ENCODE measurements at regions not wholly inside any gene's neighbourhood (a gene's known extent, or its start where the extent isn't known, plus 50 kb on each side); places are given as distances from the start of the nearest gene placed in this dataset.

GRCh38 chr11:10920205-10920604, 62.4 kb upstream of the ZBED5 start:
- Histone ChIP-seq H3K27me3 (ENCODE audit: control insufficient read depth, insufficient read depth, low read length) (no peaks in the 10 kb centered on the region), H3K36me3 (ENCODE audit: control insufficient read depth, insufficient read depth, low read length) (no peaks in the 10 kb centered on the region), H3K4me3 (ENCODE audit: low read depth, low read length) (no peak overlapping the region)
- ChIA-PET POLR2A (interaction anchor here (1.0 kb wide), 1 partner anchor 111 kb away, joined by 3 read pairs; no protein-coding TSS in a partner anchor), CTCF (interaction anchor here (1.0 to 1.2 kb wide), 2 partner anchors 10 to 14 kb away, joined by 3 to 4 read pairs; no protein-coding TSS in a partner anchor)
- no peak for DNase-seq (ENCODE audit: low read depth)
- TF ChIP-seq CTCF (IDR thresholded peaks at IDR 0.05; ENCODE audit: insufficient read depth, low read depth, low read length) = no peak

GRCh38 chr11:10918698-10919097, 60.8 kb upstream of the ZBED5 start:
- H3K27me3 ChIP-seq (ENCODE audit: control insufficient read depth, insufficient read depth, low read length) = no peaks in the 10 kb centered on the region
- no peaks in the 10 kb centered on the region for H3K36me3 ChIP-seq (ENCODE audit: control insufficient read depth, insufficient read depth, low read length)
- no peak for DNase-seq (ENCODE audit: low read depth)
- ChIA-PET CTCF (no interaction called here), POLR2A (interaction anchor here (0.6 to 1.3 kb wide), 2 partner anchors 11 to 110 kb away, joined by 3 to 5 read pairs; partner anchors contain the start of gene EIF4G2)
- no peak overlapping the region for H3K4me3 ChIP-seq (ENCODE audit: low read depth, low read length)
- TF ChIP-seq CTCF (IDR thresholded peaks at IDR 0.05; ENCODE audit: insufficient read depth, low read depth, low read length) = no peak

DNA sequence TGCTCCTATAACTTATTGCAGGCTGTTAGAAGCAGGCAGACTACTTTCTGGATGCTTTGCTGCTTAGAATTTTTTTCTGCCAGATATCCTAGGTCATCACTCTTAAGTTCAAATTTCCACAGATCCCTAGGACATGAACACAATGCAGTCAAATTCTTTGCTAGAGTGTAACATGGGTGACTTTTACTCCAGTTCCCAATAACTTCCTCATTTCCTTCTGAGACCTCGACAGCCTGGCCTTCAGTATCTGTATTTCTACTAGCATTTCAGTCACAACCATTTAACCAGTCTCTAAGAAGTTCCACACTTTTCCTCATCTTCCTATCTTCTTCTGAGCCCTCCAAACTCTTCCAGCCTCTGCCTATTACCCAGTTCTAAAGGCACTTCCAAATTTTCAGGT, 60.4 kb upstream of the ZBED5 start:
- no peak overlapping the region for H3K4me3 ChIP-seq (ENCODE audit: low read depth, low read length)
- H3K27me3 ChIP-seq (ENCODE audit: control insufficient read depth, insufficient read depth, low read length) = no peaks in the 10 kb centered on the region
- POLR2A ChIA-PET = interaction anchor here (1.3 kb wide), 1 partner anchor 109 kb away, joined by 5 read pairs; the partner anchor contains the start of gene EIF4G2
- CTCF ChIA-PET = no interaction called here
- TF ChIP-seq CTCF (IDR thresholded peaks at IDR 0.05; ENCODE audit: insufficient read depth, low read depth, low read length) = no peak
- H3K36me3 ChIP-seq (ENCODE audit: control insufficient read depth, insufficient read depth, low read length) = no peaks in the 10 kb centered on the region
- DNase-seq (ENCODE audit: low read depth) = no peak

GRCh38 chr11:10917802-10918201, 59.9 kb upstream of the ZBED5 start:
- no peak for DNase-seq (ENCODE audit: low read depth)
- Histone ChIP-seq H3K4me3 (ENCODE audit: low read depth, low read length) (no peak overlapping the region), H3K36me3 (ENCODE audit: control insufficient read depth, insufficient read depth, low read length) (no peaks in the 10 kb centered on the region), H3K27me3 (ENCODE audit: control insufficient read depth, insufficient read depth, low read length) (no peaks in the 10 kb centered on the region)
- no peak for TF ChIP-seq CTCF (IDR thresholded peaks at IDR 0.05; ENCODE audit: insufficient read depth, low read depth, low read length)
- ChIA-PET POLR2A (interaction anchor here (1.3 kb wide), 1 partner anchor 109 kb away, joined by 5 read pairs; the partner anchor contains the start of gene EIF4G2), CTCF (no interaction called here)

DNA sequence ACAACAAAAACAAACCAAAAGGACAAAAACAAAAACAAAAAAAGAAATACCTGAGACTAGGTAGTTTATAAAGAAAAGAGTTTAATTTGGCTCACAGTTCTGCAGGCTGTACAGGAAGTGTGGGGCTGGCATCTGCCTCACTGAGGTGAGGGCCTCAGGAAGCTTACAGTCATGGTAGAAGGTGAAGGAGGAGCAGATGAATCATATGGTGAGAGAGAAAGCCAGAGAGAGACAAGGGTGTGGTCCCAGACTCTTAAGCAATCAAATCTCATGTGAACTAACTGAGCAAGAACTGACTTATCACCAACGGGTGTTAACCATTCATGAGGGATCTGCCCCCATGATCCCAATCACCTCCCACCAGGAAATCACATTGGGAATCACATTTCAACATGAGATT, 58.8 kb upstream of the ZBED5 start:
- no peak for DNase-seq (ENCODE audit: low read depth)
- Histone ChIP-seq H3K27me3 (ENCODE audit: control insufficient read depth, insufficient read depth, low read length) (no peaks in the 10 kb centered on the region), H3K4me3 (ENCODE audit: low read depth, low read length) (no peak overlapping the region), H3K36me3 (ENCODE audit: control insufficient read depth, insufficient read depth, low read length) (no peaks in the 10 kb centered on the region)
- no peak for TF ChIP-seq CTCF (IDR thresholded peaks at IDR 0.05; ENCODE audit: insufficient read depth, low read depth, low read length)
- CTCF ChIA-PET = no interaction called here
- POLR2A ChIA-PET = no interaction called here

Measured in BJ (cell line).